Transverse colon (tissue), 3 donors: ENCODE measurements at regions not wholly inside any gene's neighbourhood (a gene's known extent, or its start where the extent isn't known, plus 50 kb on each side); places are given as distances from the start of the nearest gene placed in this dataset.

Source experiments
- EP300 ChIP-seq: sonication (generic); formaldehyde crosslinking; IDR thresholded peaks from one replicate; pipeline ENCODE4 v1.6.1; 2017; ENCODE audit warnings: antibody characterized with exemption, low read depth
- POLR2AphosphoS5 ChIP-seq, 3 donors: sonication (generic); formaldehyde crosslinking; IDR thresholded peaks; one replicate each; pipeline ENCODE4 v1.6.1; 2016; ENCODE audit warnings: antibody characterized with exemption in 3 of 3

DNA sequence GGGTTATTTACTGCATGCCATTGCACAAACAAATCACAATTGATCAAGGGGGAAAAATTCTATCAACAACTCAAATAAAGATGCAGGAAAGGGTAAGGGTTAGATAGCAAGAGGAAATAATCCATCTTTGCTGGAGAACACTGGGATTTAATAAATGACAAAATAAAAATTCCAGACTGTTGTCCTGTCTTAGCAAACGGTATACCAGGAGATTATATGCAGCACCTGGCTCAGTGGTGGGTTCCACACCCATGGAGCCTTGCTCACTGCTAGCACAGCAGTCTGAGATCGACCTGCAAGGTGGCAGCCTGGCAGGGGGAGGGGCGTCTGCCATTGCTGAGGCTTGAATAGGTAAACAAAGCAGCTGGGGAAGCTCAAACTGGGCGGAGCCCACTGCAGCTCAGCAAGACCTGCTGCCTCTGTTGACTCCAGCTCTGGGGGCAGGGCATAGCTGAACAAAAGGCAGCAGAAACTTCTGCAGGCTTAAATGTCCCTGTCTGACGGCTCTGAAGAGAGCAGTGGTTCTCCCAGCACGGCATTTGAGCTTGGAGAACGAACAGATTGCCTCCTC is 296.5 kb upstream of the THSD7B start:
- TF ChIP-seq EP300 (no peak), POLR2AphosphoS5 (IDR thresholded peaks at IDR 0.05) (no peak)
